ENCODE measurements at regions not wholly inside any gene's neighbourhood (a gene's known extent, or its start where the extent isn't known, plus 50 kb on each side); places are given as distances from the start of the nearest gene placed in this dataset.

DNA sequence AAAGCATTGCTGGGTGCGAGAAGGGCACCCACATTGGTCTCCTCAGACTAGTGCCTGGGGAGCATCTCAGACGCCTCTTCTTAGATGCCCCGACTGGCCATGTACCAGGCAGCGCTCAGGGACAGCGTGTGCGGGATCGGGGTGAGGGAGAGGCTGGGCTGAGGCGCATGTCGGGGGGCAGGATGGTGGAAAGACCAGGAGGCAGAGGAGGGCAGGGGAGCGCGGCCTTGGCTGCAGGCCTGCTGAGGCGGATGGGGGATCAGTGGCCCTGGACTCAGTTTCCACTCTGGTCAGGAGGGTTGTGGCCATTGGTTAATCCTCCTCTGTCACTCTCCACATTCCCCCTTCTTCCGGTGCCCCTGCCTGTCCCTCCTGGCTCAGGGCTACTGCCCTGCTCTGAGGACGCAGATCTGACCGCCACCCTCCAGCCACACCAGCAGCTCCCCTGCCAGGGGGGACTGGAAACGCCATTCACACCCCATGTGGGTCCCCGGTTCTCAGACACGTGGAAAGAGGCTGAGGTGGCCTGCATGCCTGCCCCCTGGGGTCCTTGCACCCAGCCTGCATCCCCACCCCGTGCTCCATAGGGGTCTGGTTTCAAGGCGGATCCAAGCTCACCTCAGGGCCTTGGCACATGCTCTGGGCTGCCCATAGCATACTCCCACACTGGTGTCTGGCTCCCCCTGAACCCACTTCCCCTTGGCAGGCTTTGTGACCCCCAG is 105.9 kb downstream of the CPZ start:
- TF ChIP-seq, protein P1, sequence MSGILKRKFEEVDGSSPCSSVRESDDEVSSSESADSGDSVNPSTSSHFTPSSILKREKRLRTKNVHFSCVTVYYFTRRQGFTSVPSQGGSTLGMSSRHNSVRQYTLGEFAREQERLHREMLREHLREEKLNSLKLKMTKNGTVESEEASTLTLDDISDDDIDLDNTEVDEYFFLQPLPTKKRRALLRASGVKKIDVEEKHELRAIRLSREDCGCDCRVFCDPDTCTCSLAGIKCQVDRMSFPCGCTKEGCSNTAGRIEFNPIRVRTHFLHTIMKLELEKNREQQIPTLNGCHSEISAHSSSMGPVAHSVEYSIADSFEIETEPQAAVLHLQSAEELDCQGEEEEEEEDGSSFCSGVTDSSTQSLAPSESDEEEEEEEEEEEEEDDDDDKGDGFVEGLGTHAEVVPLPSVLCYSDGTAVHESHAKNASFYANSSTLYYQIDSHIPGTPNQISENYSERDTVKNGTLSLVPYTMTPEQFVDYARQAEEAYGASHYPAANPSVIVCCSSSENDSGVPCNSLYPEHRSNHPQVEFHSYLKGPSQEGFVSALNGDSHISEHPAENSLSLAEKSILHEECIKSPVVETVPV (CRISPR knock-in tag; IDR thresholded peaks at IDR 0.05) = no peak
- TF ChIP-seq CSDC2 (CRISPR knock-in tag; IDR thresholded peaks at IDR 0.05) = no peak
- TF ChIP-seq BACH2 (CRISPR knock-in tag; IDR thresholded peaks at IDR 0.05; ENCODE audit: borderline replicate concordance) = no peak
- TF ChIP-seq PATZ1 (CRISPR knock-in tag; IDR thresholded peaks at IDR 0.05; ENCODE audit: borderline replicate concordance) = no peak
- TF ChIP-seq ZNF8 (CRISPR knock-in tag; IDR thresholded peaks at IDR 0.05) = no peak
